Choroid plexus epithelial cell (primary cell): ENCODE measurements at regions not wholly inside any gene's neighbourhood (a gene's known extent, or its start where the extent isn't known, plus 50 kb on each side); places are given as distances from the start of the nearest gene placed in this dataset.

Experiments used
- DNase-seq: peaks from one replicate; pipeline ENCODE4 v3.0.0-alpha.2; 2010; ENCODE audit warnings: low read depth
- H3K4me3 ChIP-seq: 2 replicates; pipeline ENCODE4 v1.5.1; 2011; ENCODE audit warnings: low read depth, mild to moderate bottlenecking, control low read depth, low read length, moderate library complexity
- TF ChIP-seq, protein P1 (sequence below): conservative IDR thresholded peaks from 2 replicates; pipeline ENCODE4 v1.5.1; 2011; ENCODE audit warnings: low read depth, mild to moderate bottlenecking, control low read depth, inconsistent platforms, low read length, moderate library complexity

DNA sequence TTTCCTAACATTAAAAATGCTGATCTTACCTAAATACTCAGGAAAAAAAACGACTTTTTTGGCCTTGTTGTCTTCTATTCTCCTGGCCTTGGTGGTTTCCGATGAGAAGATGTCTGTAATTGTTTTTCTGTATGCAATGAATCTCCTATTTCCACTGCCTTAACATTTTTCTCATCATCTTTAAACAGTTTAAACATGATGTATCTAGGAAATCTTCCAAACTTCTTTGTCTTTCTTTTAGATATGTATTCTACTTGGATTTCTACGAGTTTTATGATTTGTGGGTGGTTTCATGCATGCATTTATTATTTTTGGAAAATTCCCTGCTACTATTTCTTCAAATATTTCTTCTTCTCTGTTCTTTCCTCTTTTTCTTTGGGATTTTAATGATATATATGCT, 288.6 kb upstream of the GYPC start:
- no peak overlapping the region for H3K4me3 ChIP-seq
- DNase-seq = no peak
- TF ChIP-seq, protein P1, sequence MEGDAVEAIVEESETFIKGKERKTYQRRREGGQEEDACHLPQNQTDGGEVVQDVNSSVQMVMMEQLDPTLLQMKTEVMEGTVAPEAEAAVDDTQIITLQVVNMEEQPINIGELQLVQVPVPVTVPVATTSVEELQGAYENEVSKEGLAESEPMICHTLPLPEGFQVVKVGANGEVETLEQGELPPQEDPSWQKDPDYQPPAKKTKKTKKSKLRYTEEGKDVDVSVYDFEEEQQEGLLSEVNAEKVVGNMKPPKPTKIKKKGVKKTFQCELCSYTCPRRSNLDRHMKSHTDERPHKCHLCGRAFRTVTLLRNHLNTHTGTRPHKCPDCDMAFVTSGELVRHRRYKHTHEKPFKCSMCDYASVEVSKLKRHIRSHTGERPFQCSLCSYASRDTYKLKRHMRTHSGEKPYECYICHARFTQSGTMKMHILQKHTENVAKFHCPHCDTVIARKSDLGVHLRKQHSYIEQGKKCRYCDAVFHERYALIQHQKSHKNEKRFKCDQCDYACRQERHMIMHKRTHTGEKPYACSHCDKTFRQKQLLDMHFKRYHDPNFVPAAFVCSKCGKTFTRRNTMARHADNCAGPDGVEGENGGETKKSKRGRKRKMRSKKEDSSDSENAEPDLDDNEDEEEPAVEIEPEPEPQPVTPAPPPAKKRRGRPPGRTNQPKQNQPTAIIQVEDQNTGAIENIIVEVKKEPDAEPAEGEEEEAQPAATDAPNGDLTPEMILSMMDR = no peak

DNA sequence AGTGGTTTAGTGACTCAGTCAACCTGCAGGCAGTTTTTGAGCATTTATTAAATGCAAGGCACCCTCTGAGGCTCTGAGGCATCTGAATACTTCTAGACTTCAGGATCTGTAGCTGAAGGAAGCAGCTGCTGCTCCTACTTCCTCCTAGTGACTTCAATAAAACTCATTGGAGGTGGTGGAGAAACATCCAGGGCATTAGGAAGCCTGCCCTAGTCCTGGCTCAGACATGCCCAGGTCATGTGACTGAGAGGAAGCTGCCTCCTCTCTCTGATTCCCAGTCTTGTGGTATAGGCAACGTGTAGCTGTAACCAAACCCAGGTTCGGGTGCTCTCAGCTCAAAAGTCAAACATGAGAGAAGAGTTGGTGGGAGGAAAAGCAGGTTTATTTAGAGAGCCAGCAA, 287.2 kb upstream of the GYPC start:
- TF ChIP-seq, protein P1 = no peak
- H3K4me3 ChIP-seq = no peak overlapping the region
- DNase-seq = no peak

DNA sequence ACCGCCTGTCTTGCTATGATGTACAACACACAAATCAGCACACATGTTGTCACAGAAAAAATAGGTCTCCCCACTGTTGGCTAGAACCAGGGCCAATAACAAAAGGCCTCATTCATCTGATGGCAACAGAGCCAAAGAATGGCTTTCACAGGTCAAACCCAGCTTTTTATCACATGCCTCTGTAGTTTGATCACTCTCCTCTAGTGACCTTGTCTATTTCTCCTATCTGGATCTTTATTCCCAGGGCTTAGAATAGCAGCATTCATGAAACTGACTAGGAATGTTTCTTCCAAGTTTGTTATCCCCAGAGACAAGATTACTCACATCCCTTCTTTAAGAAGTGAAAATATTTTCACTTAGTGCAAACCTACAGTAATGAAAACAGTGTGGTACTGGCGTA, 285.8 kb upstream of the GYPC start:
- H3K4me3 ChIP-seq = no peak overlapping the region
- DNase-seq = no peak
- TF ChIP-seq, protein P1 = no peak

DNA sequence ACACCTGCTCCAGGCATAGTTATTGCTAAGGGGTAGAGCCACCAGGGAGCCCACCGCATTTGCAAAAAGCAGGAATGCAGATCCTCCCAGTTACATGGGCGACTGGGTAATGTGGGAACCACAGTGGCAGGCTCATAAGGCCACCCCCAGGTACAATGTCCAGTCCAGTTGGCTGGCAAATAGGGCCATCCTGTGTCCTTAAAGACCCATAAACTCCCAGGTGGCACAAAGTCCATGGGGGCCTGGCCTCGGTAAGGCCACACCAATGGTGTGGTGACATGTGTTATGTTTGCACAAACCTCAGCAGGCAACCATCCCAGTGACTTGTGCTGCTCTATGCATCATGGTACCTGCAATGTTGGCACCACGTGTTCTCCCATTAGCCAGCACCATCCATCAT, 283.6 kb upstream of the GYPC start:
- no peak for DNase-seq
- TF ChIP-seq, protein P1 = no peak
- H3K4me3 ChIP-seq = no peak overlapping the region

DNA sequence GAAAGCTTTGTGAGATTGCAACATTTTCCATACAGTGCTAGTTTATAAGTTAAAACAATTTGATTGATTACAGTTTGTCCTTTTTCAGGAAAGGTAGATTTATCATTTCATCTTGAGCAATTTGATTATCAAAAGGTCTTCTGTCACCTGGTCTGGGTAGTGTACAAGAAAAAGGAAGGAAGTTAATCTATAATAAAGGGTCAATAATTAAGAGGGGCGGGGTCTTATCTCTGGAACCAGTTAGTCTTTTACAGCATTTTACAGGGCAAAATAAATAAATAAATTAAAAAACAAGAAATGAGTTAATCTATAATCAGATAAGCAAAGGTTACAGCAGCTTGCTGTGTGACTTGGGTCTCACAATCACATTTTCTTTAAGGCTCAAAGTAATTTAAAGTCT, 277.8 kb upstream of the GYPC start:
- DNase-seq = no peak
- TF ChIP-seq, protein P1 = no peak
- no peak overlapping the region for H3K4me3 ChIP-seq

DNA sequence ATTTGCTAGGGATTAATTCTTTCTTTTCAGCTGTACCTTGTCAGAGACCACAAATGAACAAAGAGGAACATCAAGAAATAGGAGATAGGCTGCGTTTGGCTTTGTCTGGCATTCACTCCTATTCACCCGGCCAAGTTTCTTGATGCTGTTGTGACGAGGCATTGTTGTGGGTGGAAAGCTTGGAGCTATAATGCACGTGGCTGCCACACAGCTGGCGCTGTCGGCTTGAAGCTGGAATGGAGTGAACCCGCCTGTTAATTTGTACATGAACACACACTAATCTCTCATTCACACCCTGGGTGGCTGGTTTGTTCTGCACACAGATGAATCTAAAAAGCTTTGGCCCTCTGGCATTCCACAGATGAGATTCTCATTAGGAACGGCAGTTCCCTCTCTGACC, 274.9 kb upstream of the GYPC start:
- TF ChIP-seq, protein P1 = no peak
- no peak overlapping the region for H3K4me3 ChIP-seq
- DNase-seq = no peak

DNA sequence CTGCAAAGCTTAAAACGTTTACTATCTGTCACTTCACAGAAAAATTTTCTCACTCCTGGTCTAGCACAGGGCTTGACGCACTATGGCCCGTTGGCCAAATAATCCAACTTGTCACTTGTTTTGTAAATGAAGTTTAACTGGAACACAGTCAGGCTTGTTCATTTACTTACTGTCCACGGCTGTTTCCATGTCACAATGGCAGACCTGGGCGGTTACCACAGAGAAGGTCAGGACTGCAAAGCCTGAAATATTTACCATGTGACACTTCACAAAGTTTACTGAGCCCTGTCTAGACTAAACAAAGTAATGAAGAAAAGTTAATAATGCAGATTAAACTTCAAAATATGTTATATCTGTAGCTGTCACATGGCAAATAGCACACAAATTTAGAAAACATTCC, 273.0 kb upstream of the GYPC start:
- no peak overlapping the region for H3K4me3 ChIP-seq
- DNase-seq = no peak
- TF ChIP-seq, protein P1 = no peak
